ENCODE measurements at regions not wholly inside any gene's neighbourhood (a gene's known extent, or its start where the extent isn't known, plus 50 kb on each side); places are given as distances from the start of the nearest gene placed in this dataset.

DNA sequence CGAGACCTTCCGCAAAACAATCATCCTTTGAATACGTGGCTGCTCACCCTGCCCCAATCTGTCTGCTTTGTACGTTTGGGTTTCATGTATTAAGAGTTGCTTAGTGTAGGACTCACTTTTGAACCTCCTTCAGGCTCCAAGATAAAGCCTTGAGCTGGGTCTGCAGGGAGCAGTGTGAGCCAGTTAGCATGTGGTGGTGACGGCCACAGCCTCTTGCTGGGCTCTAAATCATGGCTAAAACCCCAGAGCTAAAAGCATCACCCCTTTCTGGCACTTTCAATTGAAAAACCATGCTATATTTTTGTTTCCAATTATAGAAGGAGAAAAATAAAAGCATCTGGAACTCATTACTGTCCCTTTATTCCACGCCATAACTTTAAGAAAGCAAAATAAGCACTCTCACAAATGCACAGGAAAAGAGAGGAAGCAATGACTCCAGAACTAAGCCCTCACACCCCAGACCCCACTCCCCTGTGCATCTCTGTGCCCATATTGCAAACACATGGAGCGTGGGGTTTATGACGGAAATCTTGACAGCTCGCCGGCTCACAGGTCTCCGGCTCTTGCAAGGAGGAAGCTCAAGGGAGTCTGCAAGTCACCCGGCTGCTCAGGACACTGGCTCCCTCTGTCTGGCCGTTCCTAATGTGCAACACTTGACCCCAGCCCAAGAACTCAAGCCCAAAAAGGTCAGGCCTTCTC, 135.5 kb downstream of the MIS18A start:
- TF ChIP-seq CTCF (IDR thresholded peaks at IDR 0.05; ENCODE audit: low read depth, low read length, missing control alignments) = peak; percentile 8
- DNase-seq (ENCODE audit: low read depth) = no peak
- no peak overlapping the region for H3K4me3 ChIP-seq (ENCODE audit: low read depth, low read length)

GRCh38 chr21:32141318-32141633, 137.6 kb downstream of the MIS18A start:
- TF ChIP-seq CTCF (IDR thresholded peaks at IDR 0.05; ENCODE audit: low read depth, low read length, missing control alignments) = no peak
- H3K4me3 ChIP-seq (ENCODE audit: low read depth, low read length) = no peak overlapping the region

DNA sequence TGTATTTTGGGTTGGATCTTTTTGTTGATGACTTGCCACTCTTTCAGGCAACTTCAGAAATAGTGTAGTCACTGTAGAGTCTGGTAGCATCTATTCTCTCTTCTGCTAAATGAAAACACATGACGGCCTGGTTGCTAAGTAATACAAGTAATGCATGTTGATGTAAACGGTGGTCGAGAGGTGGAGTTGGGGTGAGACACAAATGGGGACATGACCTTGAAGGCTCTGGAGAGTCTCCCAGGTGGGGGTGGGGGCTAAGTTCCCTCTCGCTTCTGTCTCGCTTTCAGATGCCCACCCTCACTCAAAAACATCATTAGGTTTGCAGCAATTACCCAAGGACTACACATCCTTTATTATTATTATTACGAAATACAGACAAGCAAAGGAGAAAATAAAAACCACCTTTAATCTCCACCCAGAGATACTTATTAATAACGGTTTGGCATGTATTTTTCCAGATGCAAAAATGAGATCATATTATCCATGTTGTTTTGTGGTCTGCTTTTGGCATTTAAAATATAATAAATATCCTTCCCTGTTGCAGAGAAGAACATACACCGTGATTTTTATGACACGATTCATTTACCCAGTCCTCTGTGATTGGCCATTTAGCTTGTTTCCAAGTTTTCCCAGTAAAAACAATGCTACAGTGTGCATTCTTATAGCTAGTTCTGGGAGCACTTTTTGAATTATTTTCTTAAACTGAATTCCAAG, 138.1 kb downstream of the MIS18A start:
- TF ChIP-seq CTCF (IDR thresholded peaks at IDR 0.05; ENCODE audit: low read depth, low read length, missing control alignments) = no peak
- H3K4me3 ChIP-seq (ENCODE audit: low read depth, low read length) = no peak overlapping the region
- DNase-seq (ENCODE audit: low read depth) = no peak

More at GRCh38 chr21:32141318-32141633, 137.6 kb downstream of the MIS18A start:
- no peak for DNase-seq (ENCODE audit: low read depth)

- TF ChIP-seq CTCF (IDR thresholded peaks at IDR 0.05; ENCODE audit: low read depth, low read length, missing control alignments) = no peak
Measured at GRCh38 chr21:32140151-32140550, 138.7 kb downstream of the MIS18A start.

DNA sequence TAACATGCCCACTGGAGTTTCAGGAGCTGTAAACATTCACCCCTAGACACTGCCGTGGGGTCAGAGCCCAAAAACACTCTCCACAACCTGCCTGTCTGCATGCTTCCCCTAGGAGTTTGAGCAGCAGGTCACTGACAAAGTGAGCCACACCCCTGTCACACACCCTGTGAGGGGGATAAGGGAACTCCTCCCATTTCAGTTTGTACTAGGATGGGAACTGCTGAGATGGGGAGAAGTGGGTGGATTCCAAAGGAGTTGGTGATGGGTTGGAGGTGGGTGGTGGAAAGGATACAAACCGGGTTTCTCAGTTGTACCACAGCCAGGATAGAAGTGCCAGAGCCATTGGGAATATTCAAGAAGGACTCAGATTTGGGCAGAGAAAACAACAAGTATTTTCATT, 140.2 kb downstream of the MIS18A start:
- TF ChIP-seq CTCF (IDR thresholded peaks at IDR 0.05; ENCODE audit: low read depth, low read length, missing control alignments) = no peak
- no peak overlapping the region for H3K4me3 ChIP-seq (ENCODE audit: low read depth, low read length)
- DNase-seq (ENCODE audit: low read depth) = no peak

More at GRCh38 chr21:32140151-32140550, 138.7 kb downstream of the MIS18A start:
- no peak overlapping the region for H3K4me3 ChIP-seq (ENCODE audit: low read depth, low read length)
- DNase-seq (ENCODE audit: low read depth) = no peak

DNA sequence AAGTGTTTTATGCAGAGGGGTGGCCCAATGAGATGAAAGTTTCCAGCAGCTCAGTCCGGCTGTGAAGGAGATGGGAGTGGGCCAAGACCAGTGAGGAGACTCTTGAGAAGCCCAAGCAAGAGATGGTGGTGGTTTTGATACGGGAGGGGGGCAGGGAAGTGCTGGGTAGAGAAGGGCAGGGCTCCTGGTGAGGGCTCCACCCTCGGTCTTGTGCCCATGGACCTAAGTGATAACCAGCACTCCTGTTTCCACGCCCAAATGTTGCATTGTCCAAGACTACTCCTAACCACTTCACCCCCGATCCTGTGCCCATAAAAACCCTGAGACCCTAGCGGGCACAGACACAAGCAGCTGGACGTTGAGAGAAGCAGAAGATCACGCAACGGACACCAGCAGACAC, 140.9 kb downstream of the MIS18A start:
- H3K4me3 ChIP-seq (ENCODE audit: low read depth, low read length) = no peak overlapping the region
- no peak for TF ChIP-seq CTCF (IDR thresholded peaks at IDR 0.05; ENCODE audit: low read depth, low read length, missing control alignments)
- DNase-seq (ENCODE audit: low read depth) = no peak

DNA sequence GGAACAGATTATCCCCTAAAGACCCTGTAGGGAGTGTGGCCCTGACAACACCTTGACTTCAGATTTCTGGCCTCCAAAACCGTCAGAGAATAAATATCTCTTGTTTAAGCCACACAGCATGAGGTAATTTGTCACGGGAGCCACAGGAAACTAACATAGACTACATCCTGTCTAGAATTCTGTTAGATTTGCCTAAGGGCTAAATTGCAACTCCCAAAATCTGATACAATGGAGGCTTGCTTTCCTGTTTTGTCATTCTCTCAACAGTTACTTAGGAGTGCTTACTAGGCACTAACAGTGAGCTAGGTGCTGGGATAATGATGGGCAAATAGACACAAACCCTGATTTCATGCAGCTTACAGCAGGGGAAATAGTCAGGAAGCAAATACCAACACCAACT, 141.6 kb downstream of the MIS18A start:
- no peak for TF ChIP-seq CTCF (IDR thresholded peaks at IDR 0.05; ENCODE audit: low read depth, low read length, missing control alignments)
- H3K4me3 ChIP-seq (ENCODE audit: low read depth, low read length) = no peak overlapping the region
- DNase-seq (ENCODE audit: low read depth) = no peak
